A673 (cell line): ENCODE measurements at regions not wholly inside any gene's neighbourhood (a gene's known extent, or its start where the extent isn't known, plus 50 kb on each side); places are given as distances from the start of the nearest gene placed in this dataset.
A peak's percentile ranks its signal among the peaks of the same experiment; 100 is the strongest.

Experiments
- BruUV-seq: library from RNA; stranded (reverse); fragments of 400-500 nt; replicated peaks from 2 replicates; lab custom pipeline; 2021; lab: Mats Ljungman, UMichigan
- CTCF ChIA-PET: fragments of 300-600 bp; sonication (Branson Sonifier 250); formaldehyde crosslinking; loops from one replicate; lab custom pipeline; 2022; ENCODE audit warnings: antibody characterized with exemption; lab: Charles Lee
- POLR2A ChIA-PET: fragments of 300-600 bp; sonication (Branson Sonifier 250); formaldehyde crosslinking; loops from one replicate; lab custom pipeline; 2022; ENCODE audit warnings: antibody characterized with exemption; ENCODE audit not compliant: low non-redundant PET; lab: Charles Lee
- DNase-seq: peaks from one replicate; pipeline ENCODE4 v3.0.0-alpha.2; 2015; ENCODE audit warnings: low spot score
- H3K27ac ChIP-seq: fragments of 200-600 bp; sonication (generic); 2 replicates; pipeline ENCODE4 v1.5.1; 2016; ENCODE audit warnings: mixed run types, low read depth, mild to moderate bottlenecking, mixed read lengths, antibody characterized with exemption, low read length; ENCODE audit not compliant: poor library complexity, severe bottlenecking
- H3K27me3 ChIP-seq: fragments of 200-600 bp; sonication (generic); replicated peaks from 2 replicates; pipeline ENCODE4 v1.6.1; 2017; ENCODE audit warnings: mixed run types, low read depth, mild to moderate bottlenecking, mixed read lengths, antibody characterized with exemption, low read length; ENCODE audit not compliant: insufficient read depth, poor library complexity
- H3K36me3 ChIP-seq: fragments of 200-600 bp; sonication (generic); 2 replicates; pipeline ENCODE4 v1.6.1; 2016; ENCODE audit warnings: mixed run types, mild to moderate bottlenecking, mixed read lengths, antibody characterized with exemption, low read length; ENCODE audit not compliant: insufficient read depth, poor library complexity, severe bottlenecking
- H3K4me1 ChIP-seq: fragments of 200-600 bp; sonication (generic); 2 replicates; pipeline ENCODE4 v1.6.1; 2017; ENCODE audit warnings: mixed run types, mild to moderate bottlenecking, mixed read lengths, antibody characterized with exemption, low read length; ENCODE audit not compliant: insufficient read depth, poor library complexity, severe bottlenecking
- H3K4me3 ChIP-seq: fragments of 200-600 bp; sonication (generic); 2 replicates; pipeline ENCODE4 v1.5.1; 2016; ENCODE audit warnings: low read depth, mixed run types, mild to moderate bottlenecking, mixed read lengths, low read length; ENCODE audit not compliant: poor library complexity, severe bottlenecking
- H3K9me3 ChIP-seq: fragments of 200-600 bp; sonication (generic); 2 replicates; pipeline ENCODE4 v1.6.1; 2016; ENCODE audit warnings: mixed run types, low read depth, mild to moderate bottlenecking, mixed read lengths, antibody characterized with exemption, low read length; ENCODE audit not compliant: poor library complexity, severe bottlenecking
- CTCF ChIP-seq: fragments of 300-800, 200-600 bp; sonication (generic); conservative IDR thresholded peaks from 2 replicates; pipeline ENCODE4 v1.5.1; 2017; ENCODE audit warnings: low read depth, mild to moderate bottlenecking, antibody characterized with exemption, low read length, moderate library complexity, mixed read lengths
- EZH2 ChIP-seq: fragments of 200-600 bp; sonication (generic); IDR thresholded peaks from 2 replicates; pipeline ENCODE4 v1.6.1; 2017; ENCODE audit warnings: borderline replicate concordance, low read depth, mild to moderate bottlenecking, mixed read lengths, antibody characterized with exemption, low read length; ENCODE audit not compliant: poor library complexity, severe bottlenecking
- intact Hi-C: fragments of 100-400 bp; cut with micrococcal nuclease; formaldehyde crosslinking; loops from one replicate; pipeline ENCODE4 v1.10.0; 2022; ENCODE audit not compliant: unreplicated experiment

- Histone ChIP-seq H3K4me1 (peaks cover 13% of the 10 kb centered on the region), H3K9me3 (no peaks in the 10 kb centered on the region), H3K4me3 (no peak overlapping the region), H3K36me3 (no peaks in the 10 kb centered on the region), H3K27ac (no peak overlapping the region), H3K27me3 (no peaks in the 10 kb centered on the region)
- intact Hi-C loops = no loop called here
- ChIA-PET CTCF (no interaction called here), POLR2A (no interaction called here)
- TF ChIP-seq CTCF (no peak), EZH2 (no peak)
- peak; percentile 40 for DNase-seq
- BruUV-seq = no TSS peak
Observed at GRCh38 chr3:102715030-102715697, 280.3 kb downstream of the ZPLD1 start.

- no peak for DNase-seq
- Histone ChIP-seq H3K27me3 (no peaks in the 10 kb centered on the region), H3K4me1 (peaks cover 13% of the 10 kb centered on the region), H3K27ac (no peak overlapping the region), H3K4me3 (no peak overlapping the region), H3K9me3 (no peaks in the 10 kb centered on the region), H3K36me3 (no peaks in the 10 kb centered on the region)
- intact Hi-C loops = no loop called here
- BruUV-seq = no TSS peak
- ChIA-PET CTCF (no interaction called here), POLR2A (no interaction called here)
- TF ChIP-seq CTCF = no peak
- TF ChIP-seq EZH2 = no peak
Observed at GRCh38 chr3:102718651-102719050, 283.8 kb downstream of the ZPLD1 start.

GRCh38 chr3:102722317-102722716 lies 287.5 kb downstream of the ZPLD1 start:
- Histone ChIP-seq H3K36me3 (no peaks in the 10 kb centered on the region), H3K27ac (no peak overlapping the region), H3K9me3 (no peaks in the 10 kb centered on the region), H3K4me3 (no peak overlapping the region), H3K27me3 (no peaks in the 10 kb centered on the region), H3K4me1 (no peaks in the 10 kb centered on the region)
- ChIA-PET POLR2A (no interaction called here), CTCF (no interaction called here)
- intact Hi-C loops = no loop called here
- TF ChIP-seq CTCF = no peak
- no peak for TF ChIP-seq EZH2
- BruUV-seq = no TSS peak
- no peak for DNase-seq
